ENCODE measurements at regions not wholly inside any gene's neighbourhood (a gene's known extent, or its start where the extent isn't known, plus 50 kb on each side); places are given as distances from the start of the nearest gene placed in this dataset.

DNA sequence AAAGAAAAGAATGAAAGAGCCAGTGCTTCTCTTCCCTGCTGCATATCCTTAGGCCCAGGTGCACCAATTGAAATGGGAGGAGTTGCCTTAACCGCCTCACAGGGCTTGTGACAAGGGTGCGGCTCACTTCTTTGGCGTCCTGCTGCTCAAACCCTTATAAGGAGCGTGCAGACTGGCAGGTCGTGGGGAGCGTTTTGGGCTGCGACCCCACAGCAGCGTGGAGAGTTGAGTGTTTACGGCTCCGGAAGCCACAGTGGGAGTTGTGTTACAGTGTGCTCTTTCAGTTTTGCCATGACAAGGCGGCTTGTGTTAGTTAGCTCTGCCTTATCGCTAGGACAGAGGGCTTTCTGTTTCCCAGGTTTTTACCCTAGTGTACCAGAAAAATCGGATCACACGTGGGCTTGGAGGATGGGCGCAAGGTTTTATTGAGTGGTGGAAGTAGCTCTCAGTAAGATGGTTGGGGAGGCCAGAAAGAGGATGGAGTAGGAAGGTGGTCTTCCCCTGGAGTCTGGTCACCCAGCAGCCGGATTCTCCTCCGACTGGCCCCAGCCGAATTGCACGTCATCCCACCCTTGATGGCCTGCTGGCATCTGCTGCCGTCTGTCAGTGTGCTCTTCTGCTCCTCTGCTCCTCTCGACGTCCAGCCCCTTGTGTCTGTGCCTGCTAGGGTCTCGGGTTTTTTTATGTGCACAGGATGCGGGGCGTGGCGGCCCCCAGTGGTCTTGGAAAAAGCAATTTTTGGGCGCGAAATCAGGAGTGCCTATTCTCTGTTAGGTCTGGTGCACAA, 718.9 kb downstream of the ARAP2 start:
- no peak for ATAC-seq
- TF ChIP-seq ZFP3 (CRISPR knock-in tag; IDR thresholded peaks at IDR 0.05) (no peak), ZFP30 (CRISPR knock-in tag; IDR thresholded peaks at IDR 0.05) (no peak), GLIS3 (CRISPR knock-in tag; IDR thresholded peaks at IDR 0.05) (no peak), RARB (CRISPR knock-in tag; IDR thresholded peaks at IDR 0.05) (no peak), PPARA (CRISPR knock-in tag; IDR thresholded peaks at IDR 0.05; ENCODE audit: borderline replicate concordance) (no peak), TCF4 (CRISPR knock-in tag; IDR thresholded peaks at IDR 0.05; ENCODE audit: borderline replicate concordance) (no peak), ZNF565 (CRISPR knock-in tag; conservative IDR thresholded peaks at IDR 0.05; ENCODE audit: low read depth) (no peak)
- TF ChIP-seq, protein P1, sequence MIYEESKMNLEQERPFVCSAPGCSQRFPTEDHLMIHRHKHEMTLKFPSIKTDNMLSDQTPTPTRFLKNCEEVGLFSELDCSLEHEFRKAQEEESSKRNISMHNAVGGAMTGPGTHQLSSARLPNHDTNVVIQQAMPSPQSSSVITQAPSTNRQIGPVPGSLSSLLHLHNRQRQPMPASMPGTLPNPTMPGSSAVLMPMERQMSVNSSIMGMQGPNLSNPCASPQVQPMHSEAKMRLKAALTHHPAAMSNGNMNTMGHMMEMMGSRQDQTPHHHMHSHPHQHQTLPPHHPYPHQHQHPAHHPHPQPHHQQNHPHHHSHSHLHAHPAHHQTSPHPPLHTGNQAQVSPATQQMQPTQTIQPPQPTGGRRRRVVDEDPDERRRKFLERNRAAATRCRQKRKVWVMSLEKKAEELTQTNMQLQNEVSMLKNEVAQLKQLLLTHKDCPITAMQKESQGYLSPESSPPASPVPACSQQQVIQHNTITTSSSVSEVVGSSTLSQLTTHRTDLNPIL (CRISPR knock-in tag; IDR thresholded peaks at IDR 0.05; ENCODE audit: low read depth): no peak
- TF ChIP-seq, protein P2, sequence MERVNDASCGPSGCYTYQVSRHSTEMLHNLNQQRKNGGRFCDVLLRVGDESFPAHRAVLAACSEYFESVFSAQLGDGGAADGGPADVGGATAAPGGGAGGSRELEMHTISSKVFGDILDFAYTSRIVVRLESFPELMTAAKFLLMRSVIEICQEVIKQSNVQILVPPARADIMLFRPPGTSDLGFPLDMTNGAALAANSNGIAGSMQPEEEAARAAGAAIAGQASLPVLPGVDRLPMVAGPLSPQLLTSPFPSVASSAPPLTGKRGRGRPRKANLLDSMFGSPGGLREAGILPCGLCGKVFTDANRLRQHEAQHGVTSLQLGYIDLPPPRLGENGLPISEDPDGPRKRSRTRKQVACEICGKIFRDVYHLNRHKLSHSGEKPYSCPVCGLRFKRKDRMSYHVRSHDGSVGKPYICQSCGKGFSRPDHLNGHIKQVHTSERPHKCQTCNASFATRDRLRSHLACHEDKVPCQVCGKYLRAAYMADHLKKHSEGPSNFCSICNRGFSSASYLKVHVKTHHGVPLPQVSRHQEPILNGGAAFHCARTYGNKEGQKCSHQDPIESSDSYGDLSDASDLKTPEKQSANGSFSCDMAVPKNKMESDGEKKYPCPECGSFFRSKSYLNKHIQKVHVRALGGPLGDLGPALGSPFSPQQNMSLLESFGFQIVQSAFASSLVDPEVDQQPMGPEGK (CRISPR knock-in tag; IDR thresholded peaks at IDR 0.05; ENCODE audit: borderline replicate concordance): no peak
- TF ChIP-seq, protein P3, sequence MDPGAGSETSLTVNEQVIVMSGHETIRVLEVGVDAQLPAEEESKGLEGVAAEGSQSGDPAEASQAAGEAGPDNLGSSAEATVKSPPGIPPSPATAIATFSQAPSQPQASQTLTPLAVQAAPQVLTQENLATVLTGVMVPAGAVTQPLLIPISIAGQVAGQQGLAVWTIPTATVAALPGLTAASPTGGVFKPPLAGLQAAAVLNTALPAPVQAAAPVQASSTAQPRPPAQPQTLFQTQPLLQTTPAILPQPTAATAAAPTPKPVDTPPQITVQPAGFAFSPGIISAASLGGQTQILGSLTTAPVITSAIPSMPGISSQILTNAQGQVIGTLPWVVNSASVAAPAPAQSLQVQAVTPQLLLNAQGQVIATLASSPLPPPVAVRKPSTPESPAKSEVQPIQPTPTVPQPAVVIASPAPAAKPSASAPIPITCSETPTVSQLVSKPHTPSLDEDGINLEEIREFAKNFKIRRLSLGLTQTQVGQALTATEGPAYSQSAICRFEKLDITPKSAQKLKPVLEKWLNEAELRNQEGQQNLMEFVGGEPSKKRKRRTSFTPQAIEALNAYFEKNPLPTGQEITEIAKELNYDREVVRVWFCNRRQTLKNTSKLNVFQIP (CRISPR knock-in tag; IDR thresholded peaks at IDR 0.05; ENCODE audit: borderline replicate concordance, low read depth): no peak

DNA sequence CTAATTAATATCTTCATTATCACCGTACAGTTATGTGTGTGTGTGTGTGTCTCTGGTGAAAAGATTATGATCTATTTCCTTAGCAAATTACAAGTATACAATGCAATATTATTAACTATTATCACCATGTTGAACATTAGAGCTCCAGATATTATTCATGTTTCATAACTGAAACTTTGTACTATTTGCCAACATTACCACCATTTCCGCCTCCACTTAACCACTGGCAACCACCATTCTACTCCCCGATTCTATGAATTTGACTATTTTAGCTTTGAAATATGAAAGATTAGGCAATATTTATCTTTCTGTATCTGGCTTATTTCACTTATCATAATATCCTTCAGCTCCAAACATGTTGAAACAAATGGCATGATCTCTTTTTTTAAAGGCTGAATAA, 717.9 kb downstream of the ARAP2 start:
- no peak for TF ChIP-seq SNAI2 (CRISPR knock-in tag; IDR thresholded peaks at IDR 0.05)
- TF ChIP-seq, protein P3 (CRISPR knock-in tag; IDR thresholded peaks at IDR 0.05; ENCODE audit: borderline replicate concordance, low read depth): no peak
- no peak for TF ChIP-seq ZNF70 (CRISPR knock-in tag; IDR thresholded peaks at IDR 0.05)
- no peak for TF ChIP-seq PPARA (CRISPR knock-in tag; IDR thresholded peaks at IDR 0.05; ENCODE audit: borderline replicate concordance)
- TF ChIP-seq, protein P4, sequence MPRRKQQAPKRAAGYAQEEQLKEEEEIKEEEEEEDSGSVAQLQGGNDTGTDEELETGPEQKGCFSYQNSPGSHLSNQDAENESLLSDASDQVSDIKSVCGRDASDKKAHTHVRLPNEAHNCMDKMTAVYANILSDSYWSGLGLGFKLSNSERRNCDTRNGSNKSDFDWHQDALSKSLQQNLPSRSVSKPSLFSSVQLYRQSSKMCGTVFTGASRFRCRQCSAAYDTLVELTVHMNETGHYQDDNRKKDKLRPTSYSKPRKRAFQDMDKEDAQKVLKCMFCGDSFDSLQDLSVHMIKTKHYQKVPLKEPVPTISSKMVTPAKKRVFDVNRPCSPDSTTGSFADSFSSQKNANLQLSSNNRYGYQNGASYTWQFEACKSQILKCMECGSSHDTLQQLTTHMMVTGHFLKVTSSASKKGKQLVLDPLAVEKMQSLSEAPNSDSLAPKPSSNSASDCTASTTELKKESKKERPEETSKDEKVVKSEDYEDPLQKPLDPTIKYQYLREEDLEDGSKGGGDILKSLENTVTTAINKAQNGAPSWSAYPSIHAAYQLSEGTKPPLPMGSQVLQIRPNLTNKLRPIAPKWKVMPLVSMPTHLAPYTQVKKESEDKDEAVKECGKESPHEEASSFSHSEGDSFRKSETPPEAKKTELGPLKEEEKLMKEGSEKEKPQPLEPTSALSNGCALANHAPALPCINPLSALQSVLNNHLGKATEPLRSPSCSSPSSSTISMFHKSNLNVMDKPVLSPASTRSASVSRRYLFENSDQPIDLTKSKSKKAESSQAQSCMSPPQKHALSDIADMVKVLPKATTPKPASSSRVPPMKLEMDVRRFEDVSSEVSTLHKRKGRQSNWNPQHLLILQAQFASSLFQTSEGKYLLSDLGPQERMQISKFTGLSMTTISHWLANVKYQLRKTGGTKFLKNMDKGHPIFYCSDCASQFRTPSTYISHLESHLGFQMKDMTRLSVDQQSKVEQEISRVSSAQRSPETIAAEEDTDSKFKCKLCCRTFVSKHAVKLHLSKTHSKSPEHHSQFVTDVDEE (CRISPR knock-in tag; IDR thresholded peaks at IDR 0.05): no peak
- TF ChIP-seq, protein P1 (CRISPR knock-in tag; IDR thresholded peaks at IDR 0.05; ENCODE audit: low read depth): no peak
- no peak for TF ChIP-seq ISL1 (CRISPR knock-in tag; IDR thresholded peaks at IDR 0.05)
- no peak for TF ChIP-seq ARNTL (CRISPR knock-in tag; IDR thresholded peaks at IDR 0.05; ENCODE audit: borderline replicate concordance, low read depth)
- no peak for TF ChIP-seq ZNF8 (CRISPR knock-in tag; IDR thresholded peaks at IDR 0.05)
- TF ChIP-seq GLIS3 (CRISPR knock-in tag; IDR thresholded peaks at IDR 0.05): no peak
- TF ChIP-seq, protein P5, sequence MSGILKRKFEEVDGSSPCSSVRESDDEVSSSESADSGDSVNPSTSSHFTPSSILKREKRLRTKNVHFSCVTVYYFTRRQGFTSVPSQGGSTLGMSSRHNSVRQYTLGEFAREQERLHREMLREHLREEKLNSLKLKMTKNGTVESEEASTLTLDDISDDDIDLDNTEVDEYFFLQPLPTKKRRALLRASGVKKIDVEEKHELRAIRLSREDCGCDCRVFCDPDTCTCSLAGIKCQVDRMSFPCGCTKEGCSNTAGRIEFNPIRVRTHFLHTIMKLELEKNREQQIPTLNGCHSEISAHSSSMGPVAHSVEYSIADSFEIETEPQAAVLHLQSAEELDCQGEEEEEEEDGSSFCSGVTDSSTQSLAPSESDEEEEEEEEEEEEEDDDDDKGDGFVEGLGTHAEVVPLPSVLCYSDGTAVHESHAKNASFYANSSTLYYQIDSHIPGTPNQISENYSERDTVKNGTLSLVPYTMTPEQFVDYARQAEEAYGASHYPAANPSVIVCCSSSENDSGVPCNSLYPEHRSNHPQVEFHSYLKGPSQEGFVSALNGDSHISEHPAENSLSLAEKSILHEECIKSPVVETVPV (CRISPR knock-in tag; IDR thresholded peaks at IDR 0.05): no peak
- no peak for TF ChIP-seq TCF4 (CRISPR knock-in tag; IDR thresholded peaks at IDR 0.05; ENCODE audit: borderline replicate concordance)
- ATAC-seq: no peak

All from SK-N-SH treated with all-trans-retinoic acid at 6 μM for 48 hours (cell line).